ENCODE measurements at regions not wholly inside any gene's neighbourhood (a gene's known extent, or its start where the extent isn't known, plus 50 kb on each side); places are given as distances from the start of the nearest gene placed in this dataset.

DNA sequence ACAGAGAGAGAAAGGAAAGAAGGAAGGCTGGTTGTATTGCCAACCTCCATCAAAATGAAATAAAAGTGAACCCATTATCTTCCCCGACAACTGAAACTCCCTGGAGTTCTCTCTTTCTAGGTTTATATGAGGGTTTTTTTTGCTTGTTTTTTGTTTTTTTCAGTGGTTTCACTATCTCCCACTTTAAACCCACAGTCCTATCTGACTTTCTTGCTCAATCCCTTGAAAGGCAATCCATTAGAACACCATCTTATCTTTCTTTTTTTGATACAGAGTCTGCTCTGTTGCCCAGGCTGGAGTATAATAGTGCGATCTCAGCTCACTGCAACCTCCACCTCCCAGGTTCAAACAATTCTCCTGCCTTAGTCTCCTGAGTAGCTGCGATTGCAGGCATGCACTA is 158.0 kb upstream of the MIR17HG start:
- DNase-seq, result no peak
- Histone ChIP-seq H3K36me3 (no peaks in the 10 kb centered on the region), H3K4me3 (no peak overlapping the region), H3K27me3 (no peaks in the 10 kb centered on the region), H3K4me1 (peaks cover 0 to 3% (median 0%) of the 10 kb centered on the region in 4 donors), H3K9me3 (no peaks in the 10 kb centered on the region), H3K27ac (no peak overlapping the region)
- WGBS, 2 donors, result 89 to 91% methylated on average over 3 of the region's 3 CpGs
- TF ChIP-seq POLR2AphosphoS5 (IDR thresholded peaks at IDR 0.05) (no peak), POLR2A (IDR thresholded peaks at IDR 0.05) (no peak), EP300 (IDR thresholded peaks at IDR 0.05) (no peak)
- TF ChIP-seq, protein P1, sequence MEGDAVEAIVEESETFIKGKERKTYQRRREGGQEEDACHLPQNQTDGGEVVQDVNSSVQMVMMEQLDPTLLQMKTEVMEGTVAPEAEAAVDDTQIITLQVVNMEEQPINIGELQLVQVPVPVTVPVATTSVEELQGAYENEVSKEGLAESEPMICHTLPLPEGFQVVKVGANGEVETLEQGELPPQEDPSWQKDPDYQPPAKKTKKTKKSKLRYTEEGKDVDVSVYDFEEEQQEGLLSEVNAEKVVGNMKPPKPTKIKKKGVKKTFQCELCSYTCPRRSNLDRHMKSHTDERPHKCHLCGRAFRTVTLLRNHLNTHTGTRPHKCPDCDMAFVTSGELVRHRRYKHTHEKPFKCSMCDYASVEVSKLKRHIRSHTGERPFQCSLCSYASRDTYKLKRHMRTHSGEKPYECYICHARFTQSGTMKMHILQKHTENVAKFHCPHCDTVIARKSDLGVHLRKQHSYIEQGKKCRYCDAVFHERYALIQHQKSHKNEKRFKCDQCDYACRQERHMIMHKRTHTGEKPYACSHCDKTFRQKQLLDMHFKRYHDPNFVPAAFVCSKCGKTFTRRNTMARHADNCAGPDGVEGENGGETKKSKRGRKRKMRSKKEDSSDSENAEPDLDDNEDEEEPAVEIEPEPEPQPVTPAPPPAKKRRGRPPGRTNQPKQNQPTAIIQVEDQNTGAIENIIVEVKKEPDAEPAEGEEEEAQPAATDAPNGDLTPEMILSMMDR (IDR thresholded peaks at IDR 0.05), result no peak
- intact Hi-C loops (cut with DNase I), result no loop called here

DNA sequence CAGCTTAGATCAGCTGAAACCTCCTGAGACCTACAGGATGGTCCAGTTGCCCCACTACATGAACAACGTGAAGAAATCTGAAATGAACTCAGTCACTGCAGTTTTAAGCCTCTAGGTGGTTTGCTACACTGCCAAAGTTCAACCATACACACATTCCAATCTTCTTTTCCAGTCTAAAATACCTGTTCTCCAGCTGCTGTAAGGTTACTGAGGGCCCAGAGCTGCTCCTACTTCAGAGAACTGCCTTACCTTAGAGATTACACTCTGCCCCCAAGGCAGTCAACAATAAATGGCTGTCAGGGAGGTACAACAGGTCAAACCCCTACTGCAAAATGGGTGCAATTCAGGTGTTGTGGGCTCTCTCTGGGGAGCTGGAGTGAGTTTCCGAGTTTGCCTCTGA is 154.1 kb upstream of the MIR17HG start:
- no peak for DNase-seq
- intact Hi-C loops (cut with DNase I), result no loop called here
- no peak overlapping the region for H3K4me3 ChIP-seq
- WGBS, 2 donors, result 70 to 72% methylated on average over 2 of the region's 2 CpGs
- H3K36me3 ChIP-seq, result no peaks in the 10 kb centered on the region
- no peaks in the 10 kb centered on the region for H3K9me3 ChIP-seq
- TF ChIP-seq, protein P1 (IDR thresholded peaks at IDR 0.05), result no peak
- TF ChIP-seq POLR2AphosphoS5 (IDR thresholded peaks at IDR 0.05) (no peak), EP300 (IDR thresholded peaks at IDR 0.05) (no peak), POLR2A (IDR thresholded peaks at IDR 0.05) (no peak)
- no peaks in the 10 kb centered on the region for H3K4me1 ChIP-seq
- H3K27me3 ChIP-seq, result no peaks in the 10 kb centered on the region
- no peak overlapping the region for H3K27ac ChIP-seq

DNA sequence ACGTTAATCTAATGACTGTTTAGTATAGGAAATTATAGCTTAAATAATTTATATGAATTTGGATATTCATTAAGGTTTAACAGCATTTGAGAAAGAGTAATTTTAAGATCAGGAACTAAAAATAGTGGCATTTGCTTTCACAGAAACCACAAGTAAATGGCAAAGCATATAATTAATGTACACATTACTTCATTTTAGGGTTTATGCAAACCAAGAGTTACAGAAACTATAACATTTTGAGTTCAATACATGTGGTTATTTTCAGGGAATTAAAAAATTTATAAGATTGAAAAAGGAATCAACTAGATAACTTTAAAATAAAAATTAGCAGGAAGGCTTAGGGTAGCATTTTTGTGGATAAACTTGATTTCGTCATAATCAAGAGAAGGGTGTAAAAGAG is 151.7 kb upstream of the MIR17HG start:
- no peak for TF ChIP-seq POLR2A (IDR thresholded peaks at IDR 0.05)
- TF ChIP-seq EP300 (IDR thresholded peaks at IDR 0.05), result no peak
- TF ChIP-seq POLR2AphosphoS5 (IDR thresholded peaks at IDR 0.05), result no peak
- TF ChIP-seq, protein P1 (IDR thresholded peaks at IDR 0.05), result no peak
- WGBS, 2 donors, result 73 to 81% methylated on average over 2 of the region's 2 CpGs
- H3K4me3 ChIP-seq, result no peak overlapping the region

DNA sequence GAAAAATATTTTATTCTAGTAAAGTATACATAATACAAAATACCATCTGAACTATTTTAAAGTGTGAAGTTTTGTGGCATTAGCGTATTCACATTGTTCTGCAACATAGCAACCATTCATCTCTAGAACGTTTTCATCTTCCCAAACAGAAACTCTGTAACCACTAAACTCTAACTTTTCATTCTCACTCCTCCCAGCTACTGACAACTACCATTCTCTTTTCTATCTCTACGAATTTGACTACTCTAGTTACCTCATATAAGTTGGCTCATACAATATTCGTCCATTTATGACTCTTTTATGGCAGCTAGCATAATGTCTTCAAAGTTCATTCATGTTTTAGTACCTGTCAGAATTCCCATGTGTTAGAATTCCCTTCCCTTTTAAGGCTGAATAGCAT is 150.5 kb upstream of the MIR17HG start:
- H3K4me1 ChIP-seq, result no peaks in the 10 kb centered on the region
- no peaks in the 10 kb centered on the region for H3K36me3 ChIP-seq
- no peak overlapping the region for H3K4me3 ChIP-seq
- no peaks in the 10 kb centered on the region for H3K27me3 ChIP-seq
- intact Hi-C loops (cut with DNase I), result no loop called here
- WGBS, 2 donors, result 26 to 63% methylated on average over 4 of the region's 4 CpGs
- no peak for DNase-seq
- TF ChIP-seq, protein P1 (IDR thresholded peaks at IDR 0.05), result no peak
- no peak overlapping the region for H3K27ac ChIP-seq
- H3K9me3 ChIP-seq, result no peaks in the 10 kb centered on the region

More for the DNA sequence above, 151.7 kb upstream of the MIR17HG start:
- no peaks in the 10 kb centered on the region for H3K9me3 ChIP-seq
- no peaks in the 10 kb centered on the region for H3K27me3 ChIP-seq
- H3K4me1 ChIP-seq, result no peaks in the 10 kb centered on the region
- DNase-seq, result no peak
- no peak overlapping the region for H3K27ac ChIP-seq
- no peaks in the 10 kb centered on the region for H3K36me3 ChIP-seq
- intact Hi-C loops (cut with DNase I), result no loop called here

DNA sequence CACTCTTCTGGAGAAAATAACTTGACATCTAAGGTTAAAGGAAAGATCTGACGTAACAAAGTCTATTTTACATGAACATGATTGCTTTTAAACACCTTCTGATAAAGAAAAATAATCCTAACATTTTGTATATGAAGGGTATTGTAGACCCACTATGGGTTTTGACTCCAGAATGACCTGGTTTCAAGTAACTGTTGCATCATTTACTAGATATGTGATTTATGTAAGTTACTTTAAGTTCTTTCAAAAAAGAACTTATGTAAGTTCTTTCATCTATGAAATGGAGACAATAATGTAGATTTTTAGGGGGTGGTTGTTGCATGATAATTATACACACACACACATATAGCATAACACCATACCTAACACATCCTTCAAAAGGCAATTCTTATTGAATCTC is 147.6 kb upstream of the MIR17HG start:
- DNase-seq, result no peak
- Histone ChIP-seq H3K4me3 (no peak overlapping the region), H3K36me3 (no peaks in the 10 kb centered on the region), H3K4me1 (no peaks in the 10 kb centered on the region), H3K9me3 (no peaks in the 10 kb centered on the region), H3K27me3 (no peaks in the 10 kb centered on the region), H3K27ac (no peak overlapping the region)
- 84 to 96% methylated on average over 1 of the region's 1 CpG for WGBS, 2 donors
- TF ChIP-seq POLR2AphosphoS5 (IDR thresholded peaks at IDR 0.05) (no peak), POLR2A (IDR thresholded peaks at IDR 0.05) (no peak), EP300 (IDR thresholded peaks at IDR 0.05) (no peak)
- TF ChIP-seq, protein P1 (IDR thresholded peaks at IDR 0.05), result no peak
- intact Hi-C loops (cut with DNase I), result no loop called here

Measured in sigmoid colon (tissue), 6 donors.